ENCODE measurements at regions not wholly inside any gene's neighbourhood (a gene's known extent, or its start where the extent isn't known, plus 50 kb on each side); places are given as distances from the start of the nearest gene placed in this dataset.
A peak's percentile ranks its signal among the peaks of the same experiment; 100 is the strongest.

GRCh38 chr10:21021843-21022594 is 124.9 kb upstream of the NEBL start:
- no peak for DNase-seq (ENCODE audit: low read depth)

GRCh38 chr10:21021231-21021630 is 124.1 kb upstream of the NEBL start:
- no peak for DNase-seq (ENCODE audit: low read depth)

GRCh38 chr10:21020545-21020944 is 123.4 kb upstream of the NEBL start:
- no peak for DNase-seq (ENCODE audit: low read depth)

- no peak for DNase-seq (ENCODE audit: low read depth)
These were observed 122.3 kb upstream of the NEBL start for GRCh38 chr10:21019436-21019835.

- DNase-seq (ENCODE audit: low read depth), result no peak
These were observed 118.7 kb upstream of the NEBL start for GRCh38 chr10:21015851-21016250.

- DNase-seq (ENCODE audit: low read depth), result no peak
These were observed 117.0 kb upstream of the NEBL start for GRCh38 chr10:21014141-21014540.

- DNase-seq (ENCODE audit: low read depth), result no peak
These were observed 114.4 kb upstream of the NEBL start for GRCh38 chr10:21011433-21012018.

GRCh38 chr10:21010615-21011014 is 113.5 kb upstream of the NEBL start:
- DNase-seq (ENCODE audit: low read depth), result no peak

- DNase-seq (ENCODE audit: low read depth), result no peak
These were observed 106.2 kb upstream of the NEBL start for GRCh38 chr10:21003240-21003822.

GRCh38 chr10:21002091-21002878 is 105.2 kb upstream of the NEBL start:
- no peak for DNase-seq (ENCODE audit: low read depth)

GRCh38 chr10:20999699-21000098 is 102.6 kb upstream of the NEBL start:
- DNase-seq (ENCODE audit: low read depth), result no peak

GRCh38 chr10:20998036-20998435 is 100.9 kb upstream of the NEBL start:
- DNase-seq (ENCODE audit: low read depth), result no peak

- no peak for DNase-seq (ENCODE audit: low read depth)
These were observed 98.2 kb upstream of the NEBL start for GRCh38 chr10:20995123-20995987.

GRCh38 chr10:20993830-20994527 is 96.9 kb upstream of the NEBL start:
- no peak for DNase-seq (ENCODE audit: low read depth)

GRCh38 chr10:20993389-20993788 is 96.3 kb upstream of the NEBL start:
- no peak for DNase-seq (ENCODE audit: low read depth)

- no peak for DNase-seq (ENCODE audit: low read depth)
These were observed 94.4 kb upstream of the NEBL start for GRCh38 chr10:20991526-20991925.

- DNase-seq (ENCODE audit: low read depth), result peak; percentile 7
These were observed 93.5 kb upstream of the NEBL start for GRCh38 chr10:20990604-20991003.

GRCh38 chr10:20988357-20988983 is 91.4 kb upstream of the NEBL start:
- DNase-seq (ENCODE audit: low read depth), result no peak

GRCh38 chr10:20986049-20986448 is 88.9 kb upstream of the NEBL start:
- no peak for DNase-seq (ENCODE audit: low read depth)

GRCh38 chr10:20984662-20985061 is 87.6 kb upstream of the NEBL start:
- DNase-seq (ENCODE audit: low read depth), result no peak

Measured in stromal cell of bone marrow (primary cell).